GM21447 (cell line): ENCODE measurements at regions not wholly inside any gene's neighbourhood (a gene's known extent, or its start where the extent isn't known, plus 50 kb on each side); places are given as distances from the start of the nearest gene placed in this dataset.

Experiments
- ATAC-seq: cut with Tn5 transposase; IDR thresholded peaks from one replicate; pipeline ENCODE4 v1.9.1; 2021; ENCODE audit not compliant: unreplicated experiment

GRCh38 chr1:98084188-98084587 is 163.4 kb upstream of the DPYD start:
- ATAC-seq, result no peak

DNA sequence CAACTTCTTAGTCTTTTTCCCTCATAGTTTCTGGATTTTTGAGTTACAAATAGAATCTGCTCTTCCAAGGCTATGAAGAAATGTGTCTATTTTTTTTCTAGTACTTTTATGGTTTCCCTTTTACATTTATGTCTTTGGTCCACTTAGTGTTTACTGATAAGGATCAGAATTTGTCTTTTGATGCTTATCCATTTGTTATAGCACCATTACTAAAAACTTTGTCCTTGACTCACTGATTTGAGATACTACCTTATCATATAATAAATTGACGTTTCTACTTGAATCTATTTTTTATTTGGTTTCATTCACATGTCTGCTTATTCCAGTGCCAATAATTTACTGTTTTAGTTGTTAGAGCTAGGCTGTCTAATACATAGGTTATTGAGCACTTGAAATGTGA is 161.1 kb upstream of the DPYD start:
- no peak for ATAC-seq

- no peak for ATAC-seq
Observed at GRCh38 chr1:98078596-98078995, 157.8 kb upstream of the DPYD start.

DNA sequence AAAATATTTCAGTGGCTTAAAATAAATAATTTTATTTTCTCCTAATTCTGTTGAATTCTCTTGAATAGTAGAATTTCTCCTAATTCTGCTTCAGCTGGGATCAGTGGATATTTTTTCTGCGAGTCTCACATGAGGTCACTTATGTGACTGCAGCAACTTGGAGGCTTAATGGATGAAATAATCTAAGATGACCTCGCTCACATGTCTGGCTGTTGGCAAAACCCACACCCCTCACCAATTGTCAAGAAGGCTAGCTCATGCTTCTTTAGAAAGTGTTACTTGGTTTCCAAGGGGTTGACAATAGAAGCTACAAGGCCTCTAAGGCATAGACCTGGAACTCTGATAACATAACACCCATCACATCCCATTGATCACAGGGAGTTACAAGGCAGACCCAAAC is 156.9 kb upstream of the DPYD start:
- ATAC-seq, result no peak

- no peak for ATAC-seq
Observed at GRCh38 chr1:98075626-98076025, 154.8 kb upstream of the DPYD start.

DNA sequence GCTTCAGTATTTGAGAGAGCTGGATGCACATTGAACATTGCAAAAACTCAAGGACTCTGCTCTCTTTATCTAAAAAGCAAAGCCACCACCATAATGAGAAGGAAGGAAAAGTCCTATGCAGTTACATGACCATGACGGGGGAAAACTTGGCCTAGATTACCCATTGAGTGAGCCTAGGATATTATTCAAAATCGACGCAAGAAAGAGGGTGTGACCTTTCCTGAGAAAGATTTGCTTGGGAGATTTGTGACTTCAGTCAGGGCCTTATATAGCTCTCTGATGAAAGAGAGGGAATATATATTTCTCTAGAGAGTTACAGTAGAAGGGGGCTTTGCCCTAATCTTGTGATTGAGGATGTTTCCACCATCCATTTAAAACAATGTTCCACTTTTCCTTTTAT is 153.0 kb upstream of the DPYD start:
- no peak for ATAC-seq

- no peak for ATAC-seq
Observed at GRCh38 chr1:98073106-98073505, 152.3 kb upstream of the DPYD start.

- ATAC-seq, result no peak
Observed at GRCh38 chr1:98072047-98072446, 151.2 kb upstream of the DPYD start.

DNA sequence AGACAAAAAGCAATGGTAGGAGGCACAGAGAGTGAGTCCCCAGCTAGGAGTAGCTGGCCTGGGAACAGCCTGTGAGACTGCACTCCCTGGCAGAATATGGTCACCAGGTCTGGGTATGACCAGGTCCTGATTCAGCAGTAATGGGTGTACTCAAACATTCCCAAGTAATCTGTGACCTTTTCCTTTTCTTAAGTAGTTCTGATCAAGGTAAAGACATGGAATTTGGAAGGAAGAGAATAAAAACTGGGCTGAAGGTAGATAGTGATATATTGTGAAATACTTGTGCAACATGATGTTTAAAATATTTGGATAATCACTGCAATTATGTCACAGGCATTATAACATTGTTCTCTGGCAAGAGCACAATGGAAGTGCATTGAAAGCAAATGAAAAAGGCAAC is 147.2 kb upstream of the DPYD start:
- no peak for ATAC-seq

DNA sequence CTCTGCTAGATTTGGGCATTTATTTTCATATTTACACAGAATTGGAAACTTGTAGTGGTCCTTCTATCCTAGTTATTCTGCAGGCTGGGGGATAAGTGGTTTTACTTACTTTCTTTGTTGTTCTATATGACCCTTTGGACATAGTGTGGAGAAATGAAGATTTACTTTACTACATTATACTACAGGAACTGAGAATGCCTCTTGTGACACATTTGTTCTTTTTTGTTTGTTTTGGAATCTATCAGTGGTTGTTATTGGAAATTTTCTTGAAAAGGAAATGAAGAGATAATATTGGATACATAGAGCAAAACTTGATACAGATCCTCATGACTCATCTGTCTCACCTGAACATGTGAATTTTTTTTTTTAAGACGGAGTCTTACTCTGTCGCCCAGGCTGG is 146.1 kb upstream of the DPYD start:
- no peak for ATAC-seq

GRCh38 chr1:98059620-98060019 is 138.8 kb upstream of the DPYD start:
- no peak for ATAC-seq

- ATAC-seq, result no peak
Observed at GRCh38 chr1:98058676-98059075, 137.8 kb upstream of the DPYD start.

GRCh38 chr1:98057236-98057910 is 136.5 kb upstream of the DPYD start:
- ATAC-seq, result no peak

DNA sequence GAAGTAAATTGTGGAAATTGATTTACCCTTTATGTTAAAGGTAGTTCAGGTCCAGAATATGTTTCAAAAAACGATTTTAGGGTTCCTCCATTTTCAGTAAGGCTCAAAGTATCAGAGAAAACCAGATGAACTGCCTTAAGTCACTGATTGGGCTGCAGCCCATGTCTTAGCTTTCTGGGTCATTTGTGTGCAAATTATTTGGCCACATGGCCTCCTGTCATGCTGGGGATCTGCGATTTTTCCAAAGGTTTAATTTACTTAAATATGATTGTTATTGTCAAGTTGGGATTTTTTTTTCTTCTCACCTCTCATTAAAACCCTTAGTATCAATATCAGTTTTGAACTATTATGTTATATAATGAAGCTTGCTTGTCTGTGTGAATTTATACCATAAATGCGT is 135.9 kb upstream of the DPYD start:
- no peak for ATAC-seq

- no peak for ATAC-seq
Observed at GRCh38 chr1:98055457-98055856, 134.6 kb upstream of the DPYD start.

DNA sequence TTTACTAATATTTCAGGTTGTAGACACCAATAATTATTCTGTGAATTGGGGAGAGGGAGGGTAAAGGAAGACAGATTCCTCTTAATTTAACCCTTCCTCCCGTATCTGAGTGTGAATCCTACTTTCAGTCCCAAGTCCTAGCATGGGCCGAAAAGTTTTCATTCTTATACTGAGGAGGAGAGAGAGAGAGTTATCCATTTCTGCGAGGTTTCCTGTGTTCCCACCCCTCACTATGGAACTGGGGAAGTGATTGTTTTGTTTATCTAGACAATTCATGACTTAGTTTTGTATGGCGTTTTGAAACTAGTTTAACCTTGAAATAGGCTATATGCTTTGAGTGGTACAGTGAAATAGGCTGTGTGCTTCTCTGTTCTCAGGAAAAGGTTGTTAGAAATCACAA is 134.0 kb upstream of the DPYD start:
- ATAC-seq, result no peak

DNA sequence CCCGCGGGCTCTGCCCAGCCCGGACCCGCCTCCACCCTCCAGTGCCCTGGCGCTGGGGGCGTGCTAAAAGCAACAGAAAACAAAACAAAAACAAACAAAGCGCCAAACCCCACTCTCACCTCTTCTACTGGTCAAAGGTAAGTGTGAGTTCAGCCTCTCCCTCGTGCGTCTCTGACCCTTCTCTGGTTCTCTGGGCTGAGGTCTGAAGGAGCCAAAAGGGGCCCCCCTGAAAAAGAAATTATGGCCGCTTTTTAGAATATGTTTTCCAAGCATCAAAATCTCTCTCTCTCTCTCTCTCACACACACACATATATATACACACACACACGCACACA is 133.5 kb upstream of the DPYD start:
- ATAC-seq, result no peak

GRCh38 chr1:98053471-98054366 is 132.9 kb upstream of the DPYD start:
- ATAC-seq, result peak; percentile 91

- ATAC-seq, result peak; percentile 36
Observed at GRCh38 chr1:98051065-98051675, 130.3 kb upstream of the DPYD start.

- ATAC-seq, result no peak
Observed at GRCh38 chr1:98049370-98050135, 128.7 kb upstream of the DPYD start.

DNA sequence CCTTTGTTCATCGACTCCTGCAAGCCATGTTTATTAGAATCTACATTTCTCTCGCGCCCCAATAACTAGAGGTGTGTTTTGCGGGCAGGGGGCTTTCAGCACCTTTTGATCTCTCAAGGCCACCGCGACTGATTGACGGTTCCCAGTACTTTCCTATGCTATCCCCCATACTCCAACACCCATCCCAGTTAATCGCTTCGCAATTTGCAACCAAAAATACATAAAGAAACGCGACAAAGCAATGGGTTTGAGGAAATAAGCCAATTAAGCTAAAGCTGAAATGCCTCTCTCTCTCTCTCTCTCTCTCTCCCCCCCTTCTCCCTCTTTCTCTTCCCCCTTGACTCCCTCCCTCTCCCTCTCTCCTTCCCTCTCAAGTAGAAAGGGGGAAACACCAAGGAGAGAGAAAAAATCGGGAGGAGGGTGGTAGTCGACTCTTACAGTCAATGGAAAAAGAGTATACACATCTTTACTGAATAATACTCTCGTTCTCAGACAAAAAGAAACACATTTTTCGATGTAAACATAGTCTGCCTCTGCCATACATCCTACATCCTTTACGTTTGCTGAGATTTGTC is 128.0 kb upstream of the DPYD start:
- no peak for ATAC-seq
